Endodermal cell (in vitro differentiated cells): ENCODE measurements at regions not wholly inside any gene's neighbourhood (a gene's known extent, or its start where the extent isn't known, plus 50 kb on each side); places are given as distances from the start of the nearest gene placed in this dataset.

ENCODE experiments used
- DNase-seq: peaks from one replicate; pipeline ENCODE4 v3.0.0-alpha.2; 2017
- H3K27ac ChIP-seq: 2 replicates; pipeline ENCODE4 v1.5.1; 2013; ENCODE audit warnings: mild to moderate bottlenecking, low read depth, low read length, moderate library complexity
- H3K27me3 ChIP-seq: 2 replicates; pipeline ENCODE4 v1.6.1; 2013; ENCODE audit warnings: mild to moderate bottlenecking, low read length, moderate library complexity; ENCODE audit not compliant: insufficient read depth, control insufficient read depth, poor library complexity, severe bottlenecking
- H3K36me3 ChIP-seq: 2 replicates; pipeline ENCODE4 v1.7.0; 2013; ENCODE audit warnings: mild to moderate bottlenecking, low read length, moderate library complexity; ENCODE audit not compliant: control insufficient read depth, insufficient read depth
- H3K4me1 ChIP-seq: one replicate; pipeline ENCODE4 v1.7.0; 2013; ENCODE audit warnings: low read length; ENCODE audit not compliant: control insufficient read depth, insufficient read depth
- H3K4me3 ChIP-seq: 2 replicates; pipeline ENCODE4 v1.5.1; 2013; ENCODE audit warnings: mild to moderate bottlenecking, low read length, moderate library complexity
- H3K9ac ChIP-seq: 2 replicates; pipeline ENCODE4 v1.6.1; 2013; ENCODE audit warnings: mild to moderate bottlenecking, low read length, moderate library complexity; ENCODE audit not compliant: poor library complexity, severe bottlenecking; ENCODE audit errors: extremely low read depth
- H3K9me3 ChIP-seq: 2 replicates; pipeline ENCODE4 v1.6.1; 2013; ENCODE audit warnings: mild to moderate bottlenecking, low read length, moderate library complexity; ENCODE audit not compliant: control insufficient read depth
- H3K27ac Mint-ChIP-seq: 2 replicates; pipeline ENCODE4 v1.8.0; 2020; ENCODE audit warnings: mixed read lengths
- H3K27me3 Mint-ChIP-seq: 2 replicates; pipeline ENCODE4 v1.8.0; 2021; ENCODE audit warnings: mild to moderate bottlenecking, mixed read lengths; ENCODE audit not compliant: insufficient read depth
- H3K36me3 Mint-ChIP-seq: 2 replicates; pipeline ENCODE4 v1.8.0; 2020; ENCODE audit warnings: low read depth, mixed read lengths
- H3K4me1 Mint-ChIP-seq: 2 replicates; pipeline ENCODE4 v1.8.0; 2020; ENCODE audit warnings: mixed read lengths
- H3K4me3 Mint-ChIP-seq: 2 replicates; pipeline ENCODE4 v1.8.0; 2020; ENCODE audit warnings: mild to moderate bottlenecking, moderate library complexity, mixed read lengths
- H3K9me3 Mint-ChIP-seq: 2 replicates; pipeline ENCODE4 v1.8.0; 2020; ENCODE audit warnings: mild to moderate bottlenecking, mixed read lengths
- WGBS, 2 experiments: methylation state at CpG; one replicate each; pipeline versions ENCODE4 v1.1.5 to v1.1.7; 2013; ENCODE audit warnings: missing lambda C conversion rate in 2 of 2, mixed read lengths in 1 of 2; ENCODE audit not compliant: insufficient coverage in 1 of 2, insufficient read length in 1 of 2; 5-methylcytosine and 5-hydroxymethylcytosine counted together
- TF ChIP-seq, protein P1 (sequence below): fragments of 200-600 bp; sonication (generic); conservative IDR thresholded peaks from 2 replicates; pipeline ENCODE4 v1.5.0; 2021; ENCODE audit warnings: antibody characterized with exemption, mild to moderate bottlenecking

DNA sequence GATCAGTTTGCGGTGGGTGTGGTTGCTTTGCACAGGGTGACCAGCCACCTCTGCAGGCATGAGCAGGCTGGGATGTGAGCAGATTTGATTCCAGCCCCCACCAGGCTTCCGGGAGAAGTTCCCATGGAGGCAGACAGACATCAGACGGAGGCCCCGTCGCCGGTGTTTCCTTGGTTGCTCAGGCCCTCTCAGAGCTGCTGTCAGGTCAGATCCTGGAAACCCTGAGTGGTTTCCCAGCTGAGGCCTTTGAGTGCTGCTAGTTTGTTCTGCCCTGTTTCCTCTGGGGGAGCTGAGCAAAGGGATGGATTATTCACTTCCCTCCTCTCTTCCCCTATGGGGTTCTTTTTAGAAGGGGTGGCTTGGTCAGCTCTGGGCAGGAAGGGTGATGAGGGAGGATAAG lies 62.2 kb downstream of the FAM241B start:
- Mint-ChIP-seq H3K27me3 (peaks cover 17% of the 10 kb centered on the region), H3K36me3 (no peaks in the 10 kb centered on the region), H3K4me1 (no peaks in the 10 kb centered on the region), H3K9me3 (no peaks in the 10 kb centered on the region), H3K27ac (no peak overlapping the region), H3K4me3 (no peak overlapping the region)
- H3K27ac ChIP-seq = no peak overlapping the region
- WGBS, 2 experiments = 91 to 98% methylated on average over 5 to 6 of the region's 6 CpGs
- DNase-seq = no peak
- no peak overlapping the region for H3K4me3 ChIP-seq
- H3K9ac ChIP-seq = no peak overlapping the region
- no peaks in the 10 kb centered on the region for H3K36me3 ChIP-seq
- peaks cover 9% of the 10 kb centered on the region for H3K9me3 ChIP-seq
- H3K27me3 ChIP-seq = no peaks in the 10 kb centered on the region
- H3K4me1 ChIP-seq = no peaks in the 10 kb centered on the region
- TF ChIP-seq, protein P1, sequence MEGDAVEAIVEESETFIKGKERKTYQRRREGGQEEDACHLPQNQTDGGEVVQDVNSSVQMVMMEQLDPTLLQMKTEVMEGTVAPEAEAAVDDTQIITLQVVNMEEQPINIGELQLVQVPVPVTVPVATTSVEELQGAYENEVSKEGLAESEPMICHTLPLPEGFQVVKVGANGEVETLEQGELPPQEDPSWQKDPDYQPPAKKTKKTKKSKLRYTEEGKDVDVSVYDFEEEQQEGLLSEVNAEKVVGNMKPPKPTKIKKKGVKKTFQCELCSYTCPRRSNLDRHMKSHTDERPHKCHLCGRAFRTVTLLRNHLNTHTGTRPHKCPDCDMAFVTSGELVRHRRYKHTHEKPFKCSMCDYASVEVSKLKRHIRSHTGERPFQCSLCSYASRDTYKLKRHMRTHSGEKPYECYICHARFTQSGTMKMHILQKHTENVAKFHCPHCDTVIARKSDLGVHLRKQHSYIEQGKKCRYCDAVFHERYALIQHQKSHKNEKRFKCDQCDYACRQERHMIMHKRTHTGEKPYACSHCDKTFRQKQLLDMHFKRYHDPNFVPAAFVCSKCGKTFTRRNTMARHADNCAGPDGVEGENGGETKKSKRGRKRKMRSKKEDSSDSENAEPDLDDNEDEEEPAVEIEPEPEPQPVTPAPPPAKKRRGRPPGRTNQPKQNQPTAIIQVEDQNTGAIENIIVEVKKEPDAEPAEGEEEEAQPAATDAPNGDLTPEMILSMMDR = no peak

DNA sequence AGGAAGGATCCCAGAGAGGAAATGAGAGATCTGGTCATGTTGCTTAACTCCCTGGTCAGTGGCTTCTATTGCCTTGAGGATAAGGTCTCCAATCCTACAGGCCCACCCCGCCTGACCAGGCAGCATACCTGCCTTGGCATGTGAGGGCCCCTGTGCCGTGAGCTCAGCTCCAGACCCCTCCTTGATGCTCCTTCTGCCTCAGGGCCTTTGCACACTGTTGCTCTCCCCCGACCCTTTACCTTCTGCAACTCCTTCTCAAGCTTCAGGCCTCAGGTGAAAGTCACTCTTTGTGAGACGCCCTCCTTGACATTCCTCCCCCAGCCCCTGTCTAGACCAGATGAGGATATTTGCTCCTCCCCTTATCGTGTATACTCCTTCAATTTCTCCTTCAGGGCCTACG lies 62.8 kb downstream of the FAM241B start:
- H3K4me1 ChIP-seq = no peaks in the 10 kb centered on the region
- Mint-ChIP-seq H3K27me3 (peaks cover 17% of the 10 kb centered on the region), H3K4me1 (no peaks in the 10 kb centered on the region), H3K9me3 (no peaks in the 10 kb centered on the region), H3K36me3 (no peaks in the 10 kb centered on the region), H3K27ac (no peak overlapping the region), H3K4me3 (no peak overlapping the region)
- WGBS, 2 experiments = 89 to 95% methylated on average over 4 to 6 of the region's 6 CpGs
- no peak overlapping the region for H3K9ac ChIP-seq
- H3K4me3 ChIP-seq = no peak overlapping the region
- TF ChIP-seq, protein P1 = no peak
- no peak for DNase-seq
- H3K36me3 ChIP-seq = no peaks in the 10 kb centered on the region
- no peak overlapping the region for H3K27ac ChIP-seq
- peaks cover 9% of the 10 kb centered on the region for H3K9me3 ChIP-seq
- H3K27me3 ChIP-seq = no peaks in the 10 kb centered on the region

DNA sequence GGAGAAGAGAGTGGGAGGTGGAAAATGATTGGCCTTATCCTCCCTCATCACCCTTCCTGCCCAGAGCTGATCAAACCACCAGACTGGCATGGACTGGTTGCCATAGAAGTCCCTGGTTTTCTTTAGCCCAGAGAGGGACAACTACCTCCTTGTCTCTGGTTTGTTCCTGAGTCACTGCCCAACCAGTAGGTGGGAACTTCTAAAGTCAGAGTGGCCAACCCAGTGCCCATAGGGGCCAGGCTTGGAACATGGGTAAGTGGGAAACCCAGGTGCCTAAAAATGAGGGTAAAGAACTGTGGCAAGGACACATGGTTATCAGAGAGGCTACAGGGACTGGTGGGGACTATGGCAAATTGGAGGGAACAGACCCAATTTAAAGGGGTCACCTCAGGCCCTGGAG lies 63.8 kb downstream of the FAM241B start:
- Mint-ChIP-seq H3K36me3 (no peaks in the 10 kb centered on the region), H3K27ac (no peak overlapping the region), H3K27me3 (peaks cover 20% of the 10 kb centered on the region), H3K4me1 (no peaks in the 10 kb centered on the region), H3K9me3 (no peaks in the 10 kb centered on the region), H3K4me3 (no peak overlapping the region)
- no peak for DNase-seq
- H3K27ac ChIP-seq = no peak overlapping the region
- H3K4me1 ChIP-seq = no peaks in the 10 kb centered on the region
- no peaks in the 10 kb centered on the region for H3K36me3 ChIP-seq
- H3K27me3 ChIP-seq = no peaks in the 10 kb centered on the region
- no peak overlapping the region for H3K9ac ChIP-seq
- TF ChIP-seq, protein P1 = no peak
- H3K4me3 ChIP-seq = no peak overlapping the region
- H3K9me3 ChIP-seq = peaks cover under 1% of the 10 kb centered on the region
